ENCODE measurements at regions not wholly inside any gene's neighbourhood (a gene's known extent, or its start where the extent isn't known, plus 50 kb on each side); places are given as distances from the start of the nearest gene placed in this dataset.

GRCh38 chr4:124947622-124948265 is 235.2 kb upstream of the ANKRD50 start:
- Histone ChIP-seq H3K9ac (ENCODE audit: control insufficient read depth, insufficient read depth, low read length) (no peak overlapping the region), H3K27me3 (replicated peaks in 1 of 2; ENCODE audit: control insufficient read depth in 2 of 2, insufficient read depth in 2 of 2, low read length in 1 of 2) (no peaks in the 10 kb centered on the region), H3K36me3 (ENCODE audit: control insufficient read depth in 2 of 2, insufficient read depth in 2 of 2, low read length in 1 of 2) (no peaks in the 10 kb centered on the region), H3K4me1 (ENCODE audit: control insufficient read depth, insufficient read depth, low read length) (no peaks in the 10 kb centered on the region), H4K20me1 (ENCODE audit: control insufficient read depth, insufficient read depth) (no peaks in the 10 kb centered on the region), H3K4me2 (ENCODE audit: control insufficient read depth, insufficient read depth) (no peak overlapping the region), H3K4me3 (no peak overlapping the region), H2AFZ (ENCODE audit: control insufficient read depth, low read depth, low read length) (no peak overlapping the region), H3K9me3 (replicated peaks; ENCODE audit: control insufficient read depth, insufficient read depth, low read length) (no peaks in the 10 kb centered on the region), H3K27ac (ENCODE audit: control insufficient read depth, insufficient read depth) (no peak overlapping the region), H3K79me2 (ENCODE audit: control insufficient read depth, insufficient read depth, low read length) (no peaks in the 10 kb centered on the region)
- CTCF ChIA-PET, result no interaction called here
- DNase-seq (ENCODE audit: low read depth, low spot score) (no peak), FAIRE-seq (no peak), ATAC-seq (no peak)
- POLR2A ChIA-PET, result no interaction called here
- WGBS (ENCODE audit: insufficient coverage, insufficient replicate concordance, low lambda C conversion rate, missing lambda C conversion rate), result 13% methylated on average over 3 of the region's 3 CpGs
- TF ChIP-seq MYC (IDR thresholded peaks at IDR 0.05; ENCODE audit: insufficient read depth, insufficient read length, insufficient replicate concordance, low read length, severe bottlenecking) (no peak), TARDBP (IDR thresholded peaks at IDR 0.05; ENCODE audit: borderline replicate concordance) (no peak), SIN3A (IDR thresholded peaks at IDR 0.05; ENCODE audit: low read depth, low read length) (no peak)
- in situ Hi-C loops (cut with MboI), result no loop called here
- intact Hi-C loops (cut with micrococcal nuclease; ENCODE audit: unreplicated experiment), result no loop called here
- RAD21 ChIA-PET (ENCODE audit: unreplicated experiment), result no interaction called here
- BruUV-seq (replicated peaks), result no TSS peak
- SMC1A ChIA-PET (ENCODE audit: uncharacterized antibody, unreplicated experiment), result no interaction called here

GRCh38 chr4:124946696-124947095 is 234.2 kb upstream of the ANKRD50 start:
- Histone ChIP-seq H3K4me1 (ENCODE audit: control insufficient read depth, insufficient read depth, low read length) (no peaks in the 10 kb centered on the region), H3K4me2 (ENCODE audit: control insufficient read depth, insufficient read depth) (no peak overlapping the region), H2AFZ (ENCODE audit: control insufficient read depth, low read depth, low read length) (no peak overlapping the region), H3K9ac (ENCODE audit: control insufficient read depth, insufficient read depth, low read length) (no peak overlapping the region), H3K79me2 (ENCODE audit: control insufficient read depth, insufficient read depth, low read length) (no peaks in the 10 kb centered on the region), H3K27ac (ENCODE audit: control insufficient read depth, insufficient read depth) (no peak overlapping the region), H3K9me3 (replicated peaks; ENCODE audit: control insufficient read depth, insufficient read depth, low read length) (no peaks in the 10 kb centered on the region), H3K36me3 (ENCODE audit: control insufficient read depth in 2 of 2, insufficient read depth in 2 of 2, low read length in 1 of 2) (no peaks in the 10 kb centered on the region), H3K27me3 (replicated peaks in 1 of 2; ENCODE audit: control insufficient read depth in 2 of 2, insufficient read depth in 2 of 2, low read length in 1 of 2) (no peaks in the 10 kb centered on the region), H3K4me3 (no peak overlapping the region), H4K20me1 (ENCODE audit: control insufficient read depth, insufficient read depth) (no peaks in the 10 kb centered on the region)
- in situ Hi-C loops (cut with MboI), result no loop called here
- BruUV-seq (replicated peaks), result no TSS peak
- ChIA-PET RAD21 (ENCODE audit: unreplicated experiment) (no interaction called here), POLR2A (no interaction called here), SMC1A (ENCODE audit: uncharacterized antibody, unreplicated experiment) (interaction anchor here (0.6 kb wide), 1 partner anchor 243 kb away, joined by 3 read pairs; no protein-coding TSS in a partner anchor), CTCF (no interaction called here)
- FAIRE-seq, result no peak
- 3% methylated on average over 2 of the region's 2 CpGs for WGBS (ENCODE audit: insufficient coverage, insufficient replicate concordance, low lambda C conversion rate, missing lambda C conversion rate)
- ATAC-seq, result no peak
- no peak for TF ChIP-seq NR2C2 (IDR thresholded peaks at IDR 0.05; ENCODE audit: borderline replicate concordance, control insufficient read depth, insufficient read length, low read depth)
- no peak for TF ChIP-seq SUPT20H (IDR thresholded peaks at IDR 0.05; ENCODE audit: borderline replicate concordance, control insufficient read depth, low read depth, low read length)
- TF ChIP-seq IKZF1 (conservative IDR thresholded peaks at IDR 0.05), result no peak
- no peak for TF ChIP-seq WRNIP1 (IDR thresholded peaks at IDR 0.05; ENCODE audit: borderline replicate concordance, low read depth, low read length)
- no peak for TF ChIP-seq PAX5 (IDR thresholded peaks at IDR 0.05; ENCODE audit: borderline replicate concordance, low read depth, low read length)
- TF ChIP-seq MTA3 (IDR thresholded peaks at IDR 0.05; ENCODE audit: borderline replicate concordance, low read length), result no peak
- no peak for TF ChIP-seq BCL3 (IDR thresholded peaks at IDR 0.05; ENCODE audit: borderline replicate concordance, insufficient read depth, low read depth, low read length, poor library complexity, severe bottlenecking)
- TF ChIP-seq USF1 (IDR thresholded peaks at IDR 0.05; ENCODE audit: borderline replicate concordance, extremely low read length, insufficient read depth, low read depth, low read length), result no peak
- intact Hi-C loops (cut with micrococcal nuclease; ENCODE audit: unreplicated experiment), result no loop called here
- no peak for DNase-seq (ENCODE audit: low read depth, low spot score)

Data from GM12878 (cell line).